Parathyroid adenoma (tissue), 2 donors: ENCODE measurements at regions not wholly inside any gene's neighbourhood (a gene's known extent, or its start where the extent isn't known, plus 50 kb on each side); places are given as distances from the start of the nearest gene placed in this dataset.

Experiments used
- H2AFZ ChIP-seq: fragments of 300-600 bp; sonication (generic); one replicate; pipeline ENCODE4 v1.7.0; 2017; ENCODE audit warnings: antibody characterized with exemption, mild to moderate bottlenecking
- H3K27ac ChIP-seq: fragments of 300-600 bp; sonication (generic); one replicate; pipeline ENCODE4 v1.7.0; 2017
- H3K27me3 ChIP-seq: fragments of 300-600 bp; sonication (generic); one replicate; pipeline ENCODE4 v1.7.0; 2017; ENCODE audit warnings: low read length; ENCODE audit not compliant: control insufficient read depth, insufficient read depth
- H3K36me3 ChIP-seq: fragments of 300-600 bp; sonication (generic); one replicate; pipeline ENCODE4 v1.7.0; 2017; ENCODE audit warnings: low read length; ENCODE audit not compliant: control insufficient read depth, insufficient read depth
- H3K4me1 ChIP-seq: fragments of 300-600 bp; sonication (generic); one replicate; pipeline ENCODE4 v1.7.0; 2017; ENCODE audit warnings: control low read depth
- H3K4me2 ChIP-seq: fragments of 300-600 bp; sonication (generic); one replicate; pipeline ENCODE4 v1.7.0; 2017; ENCODE audit warnings: low read length
- H3K4me3 ChIP-seq: fragments of 300-600 bp; sonication (generic); one replicate; pipeline ENCODE4 v1.7.0; 2017; ENCODE audit warnings: low read depth, low read length
- H3K79me2 ChIP-seq: fragments of 300-600 bp; sonication (generic); one replicate; pipeline ENCODE4 v1.7.0; 2017; ENCODE audit warnings: control low read depth
- H3K9ac ChIP-seq: fragments of 300-600 bp; sonication (generic); one replicate; pipeline ENCODE4 v1.7.0; 2017; ENCODE audit warnings: mild to moderate bottlenecking
- H3K9me3 ChIP-seq: fragments of 300-600 bp; sonication (generic); one replicate; pipeline ENCODE4 v1.7.0; 2017; ENCODE audit warnings: low read length; ENCODE audit not compliant: control insufficient read depth
- TF ChIP-seq, protein P1 (sequence below): fragments of 300-600 bp; sonication (generic); IDR thresholded peaks from one replicate; pipeline ENCODE4 v1.7.0; 2017; ENCODE audit warnings: antibody characterized with exemption, mild to moderate bottlenecking
- donor health status: primary hyperparathyroidism.

DNA sequence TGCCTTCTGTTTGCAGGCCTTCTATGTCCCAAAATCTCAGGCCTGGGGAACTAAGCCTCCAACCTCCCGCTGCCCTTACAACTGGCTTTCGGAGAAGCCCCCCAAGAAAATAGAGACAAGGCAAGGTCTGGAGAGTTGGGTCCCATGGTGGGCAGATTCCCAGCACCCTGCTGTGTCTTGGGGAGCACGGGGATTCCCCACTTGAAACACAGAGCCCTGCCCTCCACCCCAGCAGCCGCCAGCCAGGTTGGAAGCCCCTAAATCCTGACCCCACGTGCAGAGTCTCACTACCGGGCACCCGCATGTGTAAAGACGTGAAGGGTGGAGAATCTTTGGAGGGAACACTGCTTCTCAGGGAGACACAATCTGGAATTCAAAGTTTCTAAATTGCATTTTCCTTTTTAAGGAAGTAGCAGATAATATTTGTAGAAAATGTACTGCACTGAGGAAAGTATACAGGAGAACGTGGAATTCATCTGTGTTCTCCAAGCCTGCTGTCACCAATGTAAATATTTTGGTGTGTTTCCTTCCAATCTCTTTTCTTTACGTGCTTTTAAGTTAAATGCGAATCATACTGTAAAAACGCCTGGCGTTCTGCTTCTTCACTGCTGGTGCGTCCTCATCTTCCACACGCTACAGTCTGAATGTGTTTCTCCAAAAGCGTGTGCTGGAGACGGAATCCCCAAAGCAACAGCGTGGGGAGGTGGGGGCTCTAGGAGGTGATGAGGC lies 220.9 kb downstream of the BRD1 start:
- H3K4me1 ChIP-seq = no peaks in the 10 kb centered on the region
- H3K27ac ChIP-seq = no peak overlapping the region
- H3K27me3 ChIP-seq = no peaks in the 10 kb centered on the region
- no peak overlapping the region for H2AFZ ChIP-seq
- H3K4me3 ChIP-seq = no peak overlapping the region
- H3K9me3 ChIP-seq = no peaks in the 10 kb centered on the region
- H3K9ac ChIP-seq = no peak overlapping the region
- H3K4me2 ChIP-seq = no peak overlapping the region
- H3K36me3 ChIP-seq = no peaks in the 10 kb centered on the region
- no peaks in the 10 kb centered on the region for H3K79me2 ChIP-seq
- TF ChIP-seq, protein P1, sequence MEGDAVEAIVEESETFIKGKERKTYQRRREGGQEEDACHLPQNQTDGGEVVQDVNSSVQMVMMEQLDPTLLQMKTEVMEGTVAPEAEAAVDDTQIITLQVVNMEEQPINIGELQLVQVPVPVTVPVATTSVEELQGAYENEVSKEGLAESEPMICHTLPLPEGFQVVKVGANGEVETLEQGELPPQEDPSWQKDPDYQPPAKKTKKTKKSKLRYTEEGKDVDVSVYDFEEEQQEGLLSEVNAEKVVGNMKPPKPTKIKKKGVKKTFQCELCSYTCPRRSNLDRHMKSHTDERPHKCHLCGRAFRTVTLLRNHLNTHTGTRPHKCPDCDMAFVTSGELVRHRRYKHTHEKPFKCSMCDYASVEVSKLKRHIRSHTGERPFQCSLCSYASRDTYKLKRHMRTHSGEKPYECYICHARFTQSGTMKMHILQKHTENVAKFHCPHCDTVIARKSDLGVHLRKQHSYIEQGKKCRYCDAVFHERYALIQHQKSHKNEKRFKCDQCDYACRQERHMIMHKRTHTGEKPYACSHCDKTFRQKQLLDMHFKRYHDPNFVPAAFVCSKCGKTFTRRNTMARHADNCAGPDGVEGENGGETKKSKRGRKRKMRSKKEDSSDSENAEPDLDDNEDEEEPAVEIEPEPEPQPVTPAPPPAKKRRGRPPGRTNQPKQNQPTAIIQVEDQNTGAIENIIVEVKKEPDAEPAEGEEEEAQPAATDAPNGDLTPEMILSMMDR = no peak

DNA sequence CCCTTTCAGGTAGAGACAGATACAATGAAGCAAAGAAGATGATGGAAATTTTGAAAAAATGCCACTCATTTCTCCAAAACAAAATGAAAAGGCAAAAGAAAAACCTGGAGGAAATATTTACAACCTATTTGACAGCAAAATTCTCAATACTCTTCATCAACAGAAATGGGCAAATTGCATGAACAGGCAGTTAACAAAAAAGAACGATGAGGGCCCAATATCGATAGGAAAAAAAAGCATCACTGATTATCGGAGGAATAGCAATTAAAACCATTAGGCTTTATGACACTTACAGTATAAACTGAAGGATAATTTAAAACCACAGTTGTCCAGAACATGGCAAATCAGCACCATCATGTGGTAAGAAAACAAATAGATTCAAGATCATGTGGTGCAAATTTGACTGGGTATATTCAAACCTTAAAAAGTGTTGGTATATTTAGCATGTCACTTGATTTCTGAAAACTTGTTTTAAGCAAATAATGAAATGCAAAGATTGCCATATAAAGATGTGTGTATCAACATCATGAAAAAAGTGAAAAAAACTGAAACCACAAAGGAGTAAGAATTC lies 222.9 kb downstream of the BRD1 start:
- H3K4me1 ChIP-seq = no peaks in the 10 kb centered on the region

GRCh38 chr22:49603016-49603415 lies 224.7 kb downstream of the BRD1 start:
- H3K27ac ChIP-seq = no peak overlapping the region
- H3K4me3 ChIP-seq = no peak overlapping the region
- no peak overlapping the region for H2AFZ ChIP-seq
- no peaks in the 10 kb centered on the region for H3K27me3 ChIP-seq
- H3K36me3 ChIP-seq = no peaks in the 10 kb centered on the region
- H3K4me2 ChIP-seq = no peak overlapping the region
- H3K4me1 ChIP-seq = no peaks in the 10 kb centered on the region
- no peak overlapping the region for H3K9ac ChIP-seq
- TF ChIP-seq, protein P1 = no peak
- H3K9me3 ChIP-seq = no peaks in the 10 kb centered on the region
- H3K79me2 ChIP-seq = no peaks in the 10 kb centered on the region

More for the DNA sequence above, 222.9 kb downstream of the BRD1 start:
- H3K4me3 ChIP-seq = no peak overlapping the region
- no peak overlapping the region for H3K9ac ChIP-seq
- H3K27ac ChIP-seq = no peak overlapping the region
- no peaks in the 10 kb centered on the region for H3K9me3 ChIP-seq
- TF ChIP-seq, protein P1 = no peak
- no peak overlapping the region for H3K4me2 ChIP-seq
- H3K27me3 ChIP-seq = no peaks in the 10 kb centered on the region
- no peak overlapping the region for H2AFZ ChIP-seq
- H3K36me3 ChIP-seq = no peaks in the 10 kb centered on the region
- no peaks in the 10 kb centered on the region for H3K79me2 ChIP-seq

GRCh38 chr22:49602481-49602880 lies 225.2 kb downstream of the BRD1 start:
- Histone ChIP-seq H3K27ac (no peak overlapping the region), H3K9ac (no peak overlapping the region), H3K79me2 (no peaks in the 10 kb centered on the region), H2AFZ (no peak overlapping the region), H3K4me3 (no peak overlapping the region), H3K9me3 (no peaks in the 10 kb centered on the region), H3K4me1 (no peaks in the 10 kb centered on the region), H3K36me3 (no peaks in the 10 kb centered on the region), H3K4me2 (no peak overlapping the region), H3K27me3 (no peaks in the 10 kb centered on the region)
- TF ChIP-seq, protein P1 = no peak
